GM12878 (cell line): ENCODE measurements at regions not wholly inside any gene's neighbourhood (a gene's known extent, or its start where the extent isn't known, plus 50 kb on each side); places are given as distances from the start of the nearest gene placed in this dataset.

Source experiments
- ATAC-seq: fragments of 200-7000 bp; cut with Tn5 transposase; 3 replicates; pipeline ENCODE4 v1.9.1; 2020; ENCODE audit warnings: mild to moderate bottlenecking, moderate library complexity
- BruUV-seq: library from RNA; stranded (reverse); fragments of 400-500 nt; replicated peaks from 2 replicates; lab custom pipeline; 2021; lab: Mats Ljungman, UMichigan
- CTCF ChIA-PET: fragments of 300-600 bp; sonication (Branson Sonifier 250); formaldehyde crosslinking; extraction: SDS; loops from one replicate; lab custom pipeline; 2021; ENCODE audit warnings: inconsistent platforms; lab: Yijun Ruan, JAX
- POLR2A ChIA-PET: fragments of 350-600 bp; formaldehyde crosslinking; extraction: SDS; loops from one replicate; lab custom pipeline; 2021; ENCODE audit warnings: inconsistent platforms; lab: Charles Lee
- RAD21 ChIA-PET: fragments of 300-600 bp; sonication (Branson Sonifier 250); formaldehyde crosslinking; loops from one replicate; lab custom pipeline; 2023; ENCODE audit warnings: antibody characterized with exemption; ENCODE audit not compliant: unreplicated experiment; lab: Charles Lee
- SMC1A ChIA-PET: fragments of 300-600 bp; sonication (Branson Sonifier 250); formaldehyde crosslinking; loops from one replicate; lab custom pipeline; 2023; ENCODE audit not compliant: unreplicated experiment, uncharacterized antibody; lab: Charles Lee
- DNase-seq: peaks from one replicate; pipeline ENCODE4 v3.0.0-alpha.2; 2011; ENCODE audit warnings: low read depth, low spot score
- FAIRE-seq: peaks from 3 replicates; lab custom pipeline; 2011; peaks lifted over from hg19 to GRCh38; lab: Jason Lieb, UNC
- H2AFZ ChIP-seq: 2 replicates; pipeline ENCODE4 v1.6.0; 2011; ENCODE audit warnings: low read depth, low read length, control low read depth; ENCODE audit not compliant: control insufficient read depth
- H3K27ac ChIP-seq: 2 replicates; pipeline ENCODE4 v1.5.1; 2011; ENCODE audit warnings: control low read depth; ENCODE audit not compliant: control insufficient read depth, insufficient read depth
- H3K27me3 ChIP-seq, 2 experiments: replicated peaks in 1 of 2; 2 replicates each; pipeline versions ENCODE4 v1.6.0 to v1.6.1; 2011; ENCODE audit warnings: low read length in 1 of 2; ENCODE audit not compliant: control insufficient read depth in 2 of 2, insufficient read depth in 2 of 2
- H3K36me3 ChIP-seq, 2 experiments: 2 replicates each; pipeline ENCODE4 v1.5.1; 2011; ENCODE audit warnings: low read length in 1 of 2; ENCODE audit not compliant: control insufficient read depth in 2 of 2, insufficient read depth in 2 of 2
- H3K4me1 ChIP-seq: 2 replicates; pipeline ENCODE4 v1.6.1; 2011; ENCODE audit warnings: mild to moderate bottlenecking, low read length, moderate library complexity, mixed read lengths; ENCODE audit not compliant: control insufficient read depth, insufficient read depth
- H3K4me2 ChIP-seq: 2 replicates; pipeline ENCODE4 v1.6.0; 2011; ENCODE audit warnings: control low read depth; ENCODE audit not compliant: control insufficient read depth, insufficient read depth
- H3K4me3 ChIP-seq: fragments of 200-600 bp; sonication (generic); 2 replicates; pipeline ENCODE4 v1.5.1; 2016
- H3K79me2 ChIP-seq: 2 replicates; pipeline ENCODE4 v1.6.0; 2011; ENCODE audit warnings: low read length; ENCODE audit not compliant: control insufficient read depth, insufficient read depth
- H3K9ac ChIP-seq: 2 replicates; pipeline ENCODE4 v1.8.0; 2011; ENCODE audit warnings: low read length, control low read depth, mixed read lengths; ENCODE audit not compliant: control insufficient read depth, insufficient read depth
- H3K9me3 ChIP-seq: replicated peaks from 3 replicates; pipeline ENCODE4 v1.5.1; 2011; ENCODE audit warnings: mild to moderate bottlenecking, low read length; ENCODE audit not compliant: control insufficient read depth, insufficient read depth
- H4K20me1 ChIP-seq: 2 replicates; pipeline ENCODE4 v1.6.0; 2011; ENCODE audit not compliant: control insufficient read depth, insufficient read depth
- ATF3 ChIP-seq: IDR thresholded peaks from 2 replicates; pipeline ENCODE4 v1.6.1; 2011; ENCODE audit warnings: low read depth, mild to moderate bottlenecking, low read length, moderate library complexity, borderline replicate concordance; ENCODE audit errors: extremely low read depth
- CEBPZ ChIP-seq: fragments of 150-350 bp; IDR thresholded peaks from 2 replicates; pipeline ENCODE4 v1.6.1; 2016; ENCODE audit warnings: low read depth, low read length
- EGR1 ChIP-seq, 2 experiments: IDR thresholded peaks; 1 replicate in 1 of 2; 2 replicates in 1 of 2; pipeline ENCODE4 v1.6.1; 2011 to 2012; ENCODE audit warnings: low read depth in 2 of 2, low read length in 2 of 2, borderline replicate concordance in 1 of 2, mild to moderate bottlenecking in 1 of 2, moderate library complexity in 1 of 2
- GATAD2B ChIP-seq: fragments of 450-650 bp; conservative IDR thresholded peaks from 2 replicates; pipeline ENCODE4 v1.6.1; 2017; ENCODE audit warnings: low read depth, mild to moderate bottlenecking, moderate library complexity
- NBN ChIP-seq: fragments of 450-650 bp; IDR thresholded peaks from 2 replicates; pipeline ENCODE4 v1.6.1; 2016
- POU2F2 ChIP-seq: IDR thresholded peaks from 3 replicates; pipeline ENCODE4 v1.6.1; 2011; ENCODE audit warnings: low read depth, mild to moderate bottlenecking, low read length, borderline replicate concordance
- SKIL ChIP-seq: fragments of 450-650 bp; IDR thresholded peaks from 2 replicates; pipeline ENCODE4 v1.6.1; 2017; ENCODE audit warnings: mild to moderate bottlenecking, low read depth, inconsistent platforms; ENCODE audit not compliant: poor library complexity, severe bottlenecking
- SMARCA5 ChIP-seq: fragments of 450-650 bp; IDR thresholded peaks from 2 replicates; pipeline ENCODE4 v1.6.1; 2017; ENCODE audit warnings: mild to moderate bottlenecking
- SPI1 ChIP-seq: IDR thresholded peaks from 2 replicates; pipeline ENCODE4 v1.6.1; 2011; ENCODE audit warnings: low read depth, mild to moderate bottlenecking, low read length, moderate library complexity, borderline replicate concordance; ENCODE audit not compliant: insufficient read depth
- TCF12 ChIP-seq: IDR thresholded peaks from 2 replicates; pipeline ENCODE4 v1.6.1; 2011; ENCODE audit warnings: low read depth, mild to moderate bottlenecking, low read length
- TCF7 ChIP-seq: IDR thresholded peaks from 2 replicates; pipeline ENCODE4 v1.6.1; 2014; ENCODE audit warnings: antibody characterized with exemption, borderline replicate concordance
- WGBS: methylation state at CpG from one replicate; pipeline ENCODE4 v1.1.6; 2016; ENCODE audit warnings: low lambda C conversion rate; ENCODE audit not compliant: insufficient replicate concordance, insufficient coverage; ENCODE audit errors: missing lambda C conversion rate; 5-methylcytosine and 5-hydroxymethylcytosine counted together
- in situ Hi-C: fragments of 300-500 bp; cut with MboI; formaldehyde crosslinking; loops from 9 replicates; pipeline ENCODE4 v1.14.3; 2018; ENCODE audit warnings: mixed read lengths
- intact Hi-C: fragments of 100-400 bp; cut with micrococcal nuclease; formaldehyde crosslinking; loops from one replicate; pipeline ENCODE4 v1.14.2; 2022; ENCODE audit not compliant: unreplicated experiment
- TF ChIP-seq, protein P1 (sequence below): fragments of 450-650 bp; conservative IDR thresholded peaks from 2 replicates; pipeline ENCODE4 v1.6.1; 2017; ENCODE audit warnings: mild to moderate bottlenecking, moderate library complexity

GRCh38 chr13:112181336-112182067, 114.6 kb downstream of the SOX1 start:
- Histone ChIP-seq H3K27ac (no peak overlapping the region), H3K4me1 (no peaks in the 10 kb centered on the region), H3K4me2 (no peak overlapping the region), H3K9me3 (no peaks in the 10 kb centered on the region; the same call in 2 of the 3 replicates), H4K20me1 (no peaks in the 10 kb centered on the region), H2AFZ (no peak overlapping the region), H3K27me3 (no peaks in the 10 kb centered on the region), H3K9ac (no peak overlapping the region), H3K79me2 (no peaks in the 10 kb centered on the region), H3K36me3 (no peaks in the 10 kb centered on the region), H3K4me3 (no peak overlapping the region)
- 25% methylated on average over 13 of the region's 13 CpGs for WGBS
- TF ChIP-seq, protein P1, sequence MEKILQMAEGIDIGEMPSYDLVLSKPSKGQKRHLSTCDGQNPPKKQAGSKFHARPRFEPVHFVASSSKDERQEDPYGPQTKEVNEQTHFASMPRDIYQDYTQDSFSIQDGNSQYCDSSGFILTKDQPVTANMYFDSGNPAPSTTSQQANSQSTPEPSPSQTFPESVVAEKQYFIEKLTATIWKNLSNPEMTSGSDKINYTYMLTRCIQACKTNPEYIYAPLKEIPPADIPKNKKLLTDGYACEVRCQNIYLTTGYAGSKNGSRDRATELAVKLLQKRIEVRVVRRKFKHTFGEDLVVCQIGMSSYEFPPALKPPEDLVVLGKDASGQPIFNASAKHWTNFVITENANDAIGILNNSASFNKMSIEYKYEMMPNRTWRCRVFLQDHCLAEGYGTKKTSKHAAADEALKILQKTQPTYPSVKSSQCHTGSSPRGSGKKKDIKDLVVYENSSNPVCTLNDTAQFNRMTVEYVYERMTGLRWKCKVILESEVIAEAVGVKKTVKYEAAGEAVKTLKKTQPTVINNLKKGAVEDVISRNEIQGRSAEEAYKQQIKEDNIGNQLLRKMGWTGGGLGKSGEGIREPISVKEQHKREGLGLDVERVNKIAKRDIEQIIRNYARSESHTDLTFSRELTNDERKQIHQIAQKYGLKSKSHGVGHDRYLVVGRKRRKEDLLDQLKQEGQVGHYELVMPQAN: no peak
- TF ChIP-seq GATAD2B: no peak
- TF ChIP-seq POU2F2: no peak
- TF ChIP-seq SMARCA5: no peak
- TF ChIP-seq TCF7: no peak
- TF ChIP-seq ATF3: no peak
- no peak for TF ChIP-seq NBN
- TF ChIP-seq CEBPZ: no peak
- TF ChIP-seq SPI1: no peak
- no peak for TF ChIP-seq EGR1 (IDR thresholded peaks at IDR 0.05; ENCODE audit: borderline replicate concordance in 1 of 2, low read depth in 2 of 2, low read length in 2 of 2)
- no peak for TF ChIP-seq SKIL
- TF ChIP-seq TCF12: no peak
- in situ Hi-C loops (no loop called here), intact Hi-C loops (no loop called here)
- FAIRE-seq: no peak
- no peak for DNase-seq
- ChIA-PET SMC1A (no interaction called here), CTCF (no interaction called here), RAD21 (no interaction called here), POLR2A (no interaction called here)
- no peak for ATAC-seq
- no TSS peak for BruUV-seq
